Gastroesophageal sphincter (tissue), 3 donors: ENCODE measurements at regions not wholly inside any gene's neighbourhood (a gene's known extent, or its start where the extent isn't known, plus 50 kb on each side); places are given as distances from the start of the nearest gene placed in this dataset.

ENCODE experiments used
- CTCF ChIP-seq, 4 experiments: fragments of 200-600 bp in 2 of 4; fragments of 450-650 bp in 2 of 4; sonication (generic) in 1 of 4; IDR thresholded peaks; one replicate each; pipeline ENCODE4 v1.5.1; 2017 to 2019; ENCODE audit warnings: antibody characterized with exemption in 4 of 4, mild to moderate bottlenecking in 2 of 4, moderate library complexity in 2 of 4
- POLR2A ChIP-seq, 2 donors: fragments of 450-650 bp; IDR thresholded peaks; one replicate each; pipeline ENCODE4 v1.6.1; 2017; ENCODE audit warnings: antibody characterized with exemption in 2 of 2, mild to moderate bottlenecking in 2 of 2, moderate library complexity in 1 of 2

- TF ChIP-seq CTCF (IDR thresholded peaks at IDR 0.05) (no peak), POLR2A (IDR thresholded peaks at IDR 0.05) (no peak)
Observed at GRCh38 chr4:96044971-96045370, 205.1 kb downstream of the PDHA2 start.
